GM12891 (cell line): ENCODE measurements at regions not wholly inside any gene's neighbourhood (a gene's known extent, or its start where the extent isn't known, plus 50 kb on each side); places are given as distances from the start of the nearest gene placed in this dataset.

Experiments used
- DNase-seq: peaks from one replicate; pipeline ENCODE4 v3.0.0; 2011; ENCODE audit warnings: low spot score; ENCODE audit not compliant: insufficient read length
- FAIRE-seq: peaks from 2 replicates; lab custom pipeline; 2011; peaks lifted over from hg19 to GRCh38; lab: Jason Lieb, UNC
- PAX5 ChIP-seq: IDR thresholded peaks from 2 replicates; pipeline ENCODE4 v1.6.1; 2011; ENCODE audit warnings: low read length, moderate library complexity, mild to moderate bottlenecking; ENCODE audit not compliant: insufficient read depth, severe bottlenecking
- POLR2A ChIP-seq: IDR thresholded peaks from 2 replicates; pipeline ENCODE4 v1.6.1; 2011; ENCODE audit warnings: low read depth, low read length, control low read depth
- POLR2AphosphoS5 ChIP-seq: IDR thresholded peaks from 2 replicates; pipeline ENCODE4 v1.6.1; 2011; ENCODE audit warnings: low read depth, low read length, control low read depth
- POU2F2 ChIP-seq: IDR thresholded peaks from 2 replicates; pipeline ENCODE4 v1.6.1; 2011; ENCODE audit warnings: low read depth, mild to moderate bottlenecking, control low read depth, low read length, moderate library complexity
- SPI1 ChIP-seq: IDR thresholded peaks from 2 replicates; pipeline ENCODE4 v1.6.1; 2011; ENCODE audit warnings: low read depth, low read length, control low read depth
- TAF1 ChIP-seq: IDR thresholded peaks from 2 replicates; pipeline ENCODE4 v1.6.1; 2011; ENCODE audit warnings: low read depth, low read length, control low read depth

DNA sequence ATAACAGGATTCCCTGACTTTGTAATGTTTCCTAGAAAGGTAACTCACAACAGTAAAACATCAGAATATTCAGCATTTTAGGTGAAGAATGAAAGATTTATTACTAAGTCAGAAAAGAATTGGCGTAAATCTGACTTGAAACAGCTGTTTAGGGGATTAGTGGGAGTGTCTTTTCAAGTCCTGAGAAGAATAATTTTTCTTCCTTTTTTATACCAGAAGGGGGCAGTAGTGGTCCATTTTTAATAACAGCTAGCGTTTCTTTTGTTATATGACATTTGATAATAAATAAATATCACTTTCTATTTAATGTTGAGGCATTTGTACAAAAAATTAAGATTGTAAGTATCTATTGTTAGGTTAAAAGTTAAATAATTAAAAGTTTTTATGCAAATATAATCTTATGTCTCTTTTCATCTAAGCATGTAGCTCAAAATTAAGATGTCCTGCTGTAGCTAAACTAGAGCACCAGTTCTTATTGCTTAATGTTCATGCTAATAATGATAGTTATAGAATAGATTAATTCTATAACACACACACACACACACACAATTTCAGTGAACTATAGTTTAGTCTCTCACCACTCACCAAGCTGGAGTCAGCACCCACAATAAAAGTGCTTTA, 258.7 kb upstream of the ARRDC3 start:
- FAIRE-seq = no peak
- no peak for DNase-seq
- no peak for TF ChIP-seq SPI1
- no peak for TF ChIP-seq POU2F2
- no peak for TF ChIP-seq POLR2AphosphoS5
- TF ChIP-seq TAF1 = no peak
- no peak for TF ChIP-seq PAX5
- TF ChIP-seq POLR2A = no peak

DNA sequence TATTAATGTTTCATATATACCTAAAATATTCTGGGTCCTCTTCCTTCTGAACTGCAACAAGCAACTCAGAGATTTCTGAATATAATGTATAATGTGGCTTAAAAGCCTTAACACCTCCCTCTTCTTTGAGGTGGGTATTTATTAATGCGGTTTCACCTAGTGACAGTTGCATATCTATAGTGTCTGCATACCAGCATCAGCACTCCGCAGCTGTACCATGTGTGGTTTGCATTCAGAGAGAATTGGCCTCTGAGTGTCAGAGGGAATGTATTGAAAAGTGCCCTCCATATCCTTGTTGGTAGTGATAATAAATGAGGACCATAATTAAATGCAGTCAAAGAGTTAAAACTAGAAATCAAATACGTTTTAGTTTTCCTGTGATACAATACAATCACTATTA, 256.6 kb upstream of the ARRDC3 start:
- FAIRE-seq (no peak), DNase-seq (no peak)
- no peak for TF ChIP-seq POLR2A
- TF ChIP-seq SPI1 = no peak
- no peak for TF ChIP-seq PAX5
- TF ChIP-seq POLR2AphosphoS5 = no peak
- no peak for TF ChIP-seq TAF1

DNA sequence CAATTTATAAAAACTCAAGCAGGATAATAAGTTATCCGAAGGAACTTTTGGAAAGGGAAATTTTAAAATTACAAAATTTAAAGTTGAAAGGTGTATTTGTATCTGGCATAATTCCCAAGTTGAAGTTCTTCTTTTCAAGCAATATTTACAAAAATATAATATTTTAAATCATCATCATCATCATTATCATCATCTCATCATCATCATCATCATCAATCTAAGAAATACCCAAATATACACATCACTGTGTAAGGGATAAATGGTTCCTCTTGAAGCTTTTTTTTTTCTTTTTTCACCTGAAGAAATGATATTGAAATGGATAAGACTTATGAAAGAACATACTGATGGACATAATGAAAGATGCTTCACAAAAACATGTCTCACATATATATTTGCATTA, 254.9 kb upstream of the ARRDC3 start:
- FAIRE-seq = no peak
- TF ChIP-seq SPI1 (no peak), POU2F2 (no peak), TAF1 (no peak), PAX5 (no peak), POLR2A (no peak), POLR2AphosphoS5 (no peak)
- no peak for DNase-seq

- no peak for FAIRE-seq
- DNase-seq = no peak
- TF ChIP-seq PAX5 (no peak), SPI1 (no peak)
These were observed 253.0 kb upstream of the ARRDC3 start for GRCh38 chr5:91635950-91636734.

GRCh38 chr5:91632871-91633270, 249.8 kb upstream of the ARRDC3 start:
- TF ChIP-seq POLR2A = no peak
- TF ChIP-seq POLR2AphosphoS5 = no peak
- DNase-seq = no peak
- no peak for FAIRE-seq

DNA sequence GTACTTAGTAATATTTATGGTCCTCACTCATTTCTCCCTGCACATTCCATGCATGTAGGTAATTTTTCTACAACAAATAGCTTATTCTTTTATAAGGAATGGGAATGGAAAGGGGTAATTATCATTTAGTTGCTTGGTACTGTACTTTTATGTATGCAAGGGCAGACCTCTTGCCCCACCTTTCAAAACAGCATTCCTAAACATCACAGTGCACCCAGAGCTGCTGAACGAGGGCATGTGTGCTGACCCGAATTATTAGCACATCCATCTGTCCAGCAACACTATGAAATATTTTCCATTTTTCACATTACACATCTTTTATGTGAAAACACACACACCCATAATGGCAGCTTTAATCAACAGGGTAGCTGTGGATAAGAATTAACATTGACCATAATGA, 228.6 kb upstream of the ARRDC3 start:
- TF ChIP-seq TAF1 = no peak
- no peak for TF ChIP-seq SPI1
- FAIRE-seq (no peak), DNase-seq (no peak)

- no peak for DNase-seq
- no peak for TF ChIP-seq POLR2AphosphoS5
- TF ChIP-seq POLR2A = no peak
- no peak for TF ChIP-seq PAX5
- TF ChIP-seq TAF1 = no peak
- TF ChIP-seq POU2F2 = no peak
- no peak for TF ChIP-seq SPI1
- no peak for FAIRE-seq
These were observed 224.6 kb upstream of the ARRDC3 start for GRCh38 chr5:91607675-91608074.

DNA sequence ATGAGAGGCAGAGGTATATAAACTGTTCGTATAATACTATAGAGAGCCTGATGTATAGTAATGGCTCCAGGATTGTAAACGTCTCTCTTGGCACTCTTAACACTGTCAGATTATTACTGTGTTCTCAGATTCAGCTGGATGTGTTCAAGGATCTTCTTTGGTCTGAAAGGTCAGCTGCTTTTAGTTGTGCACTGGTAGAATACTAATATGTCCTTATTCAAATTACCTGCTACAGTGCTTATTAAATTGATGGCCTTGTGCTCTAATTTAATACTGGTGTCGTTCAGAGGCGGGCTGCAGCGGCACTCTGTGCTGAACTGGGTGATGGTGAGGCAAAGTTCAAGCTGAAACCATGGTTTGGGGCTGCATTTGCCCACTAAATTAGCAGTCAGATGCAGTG, 216.7 kb upstream of the ARRDC3 start:
- TF ChIP-seq SPI1 = no peak
- TF ChIP-seq POU2F2 = no peak
- no peak for TF ChIP-seq TAF1
- FAIRE-seq (no peak), DNase-seq (no peak)

DNA sequence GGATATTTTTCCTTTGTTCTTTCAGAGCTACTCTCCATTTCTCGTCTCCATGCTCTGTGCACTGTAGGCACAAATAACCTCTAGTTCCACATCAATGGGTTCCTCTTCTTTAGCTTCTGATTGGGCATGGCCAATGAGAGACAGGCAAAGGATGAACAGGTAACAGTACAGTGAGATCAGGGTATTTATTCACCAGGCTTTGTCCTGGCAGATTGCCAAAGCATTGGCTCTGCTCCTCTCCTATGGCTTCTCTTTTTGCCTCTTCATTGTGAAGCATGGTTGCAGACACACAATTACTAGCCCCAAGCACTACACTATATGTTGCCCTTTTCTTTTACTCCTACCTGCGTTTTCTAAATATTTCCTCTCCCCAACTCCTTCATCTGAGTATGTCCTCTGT, 215.1 kb upstream of the ARRDC3 start:
- TF ChIP-seq POLR2AphosphoS5 (no peak), TAF1 (no peak), POU2F2 (no peak), POLR2A (no peak), PAX5 (no peak), SPI1 (no peak)
- FAIRE-seq = no peak

DNA sequence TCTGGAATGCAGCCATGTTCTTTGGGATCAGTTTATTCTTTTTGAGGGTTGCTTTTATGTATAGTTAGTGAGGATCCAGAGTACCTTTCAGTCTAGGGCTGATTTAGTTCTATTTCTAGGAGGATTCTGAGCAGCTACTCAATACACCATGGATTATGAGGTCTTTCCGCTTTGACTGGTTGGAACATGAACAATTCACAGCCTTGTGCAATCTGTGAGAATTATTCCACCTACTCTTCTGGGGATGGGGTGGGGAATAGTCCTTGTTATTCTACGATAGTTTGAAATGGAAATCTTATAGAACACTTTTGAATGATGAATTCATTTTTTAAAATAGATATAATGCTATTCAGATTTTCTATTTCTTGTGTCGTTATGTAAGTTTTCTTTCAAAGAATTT, 212.3 kb upstream of the ARRDC3 start:
- TF ChIP-seq POU2F2 (no peak), TAF1 (no peak), POLR2AphosphoS5 (no peak), SPI1 (no peak), PAX5 (no peak), POLR2A (no peak)
- FAIRE-seq = no peak
- no peak for DNase-seq

More for the DNA sequence above, 215.1 kb upstream of the ARRDC3 start:
- no peak for DNase-seq

- TF ChIP-seq POLR2A (no peak), POLR2AphosphoS5 (no peak), SPI1 (no peak), TAF1 (no peak), PAX5 (no peak), POU2F2 (no peak)
- DNase-seq (no peak), FAIRE-seq (no peak)
These were observed 208.0 kb upstream of the ARRDC3 start for GRCh38 chr5:91591076-91591475.
